ENCODE measurements at regions not wholly inside any gene's neighbourhood (a gene's known extent, or its start where the extent isn't known, plus 50 kb on each side); places are given as distances from the start of the nearest gene placed in this dataset.
A peak's percentile ranks its signal among the peaks of the same experiment; 100 is the strongest.

DNA sequence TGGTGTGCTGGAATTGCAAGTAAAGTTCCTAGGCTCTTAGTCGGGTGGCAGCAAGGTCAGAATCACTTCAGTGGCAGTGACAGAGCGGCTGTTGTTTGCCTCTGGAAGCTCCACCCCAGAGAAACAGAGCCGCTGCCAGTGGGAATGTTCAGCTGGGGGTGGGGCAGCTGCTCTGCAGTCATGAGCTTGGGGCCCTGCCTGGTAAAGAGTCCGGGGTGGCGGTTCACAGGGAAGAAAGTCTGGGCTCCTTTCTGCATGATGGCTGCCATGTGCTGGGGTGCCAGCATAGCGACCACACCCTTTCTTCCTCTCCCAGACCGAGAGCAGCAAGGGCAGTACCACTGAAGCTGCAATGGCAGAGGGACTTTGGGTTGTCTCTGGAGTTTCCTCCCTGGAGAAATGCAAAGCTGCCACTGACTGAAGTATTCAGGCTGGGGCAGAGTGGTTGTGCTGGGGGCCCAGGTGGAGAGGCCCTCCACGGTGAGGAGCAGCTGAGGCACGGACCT, 108.8 kb upstream of the CENPE start (continued):
- TF ChIP-seq HOXA3 (CRISPR knock-in tag; IDR thresholded peaks at IDR 0.05) (no peak), PPARG (CRISPR knock-in tag; conservative IDR thresholded peaks at IDR 0.05) (no peak), ZNF329 (CRISPR knock-in tag; IDR thresholded peaks at IDR 0.05; ENCODE audit: low read depth) (no peak), ZSCAN12 (CRISPR knock-in tag; IDR thresholded peaks at IDR 0.05) (no peak), HNRNPL (IDR thresholded peaks at IDR 0.05; ENCODE audit: low read depth, low read length) (0 out of 2 replicates have a peak, but pooled peaks have one; percentile 31), MTF2 (CRISPR knock-in tag; IDR thresholded peaks at IDR 0.05; ENCODE audit: borderline replicate concordance) (0 out of 2 replicates have a peak, but pooled peaks have one; percentile 37), ZMYM4 (CRISPR knock-in tag; IDR thresholded peaks at IDR 0.05) (peak; percentile 81), YY1 (IDR thresholded peaks at IDR 0.05; ENCODE audit: insufficient read depth, insufficient replicate concordance, low read depth, low read length) (peak; percentile 25), ZNF883 (CRISPR knock-in tag; IDR thresholded peaks at IDR 0.05; ENCODE audit: not compliant biosample characterization) (peak; percentile 68), SPEN (CRISPR knock-in tag; IDR thresholded peaks at IDR 0.05; ENCODE audit: low read depth) (no peak), HDAC2 (CRISPR knock-in tag; IDR thresholded peaks at IDR 0.05) (0 out of 2 replicates have a peak, but pooled peaks have one; percentile 27), BORCS8-MEF2B (CRISPR knock-in tag; IDR thresholded peaks at IDR 0.05) (no peak), KLF11 (CRISPR knock-in tag; IDR thresholded peaks at IDR 0.05) (no peak), PHF21A (CRISPR knock-in tag; IDR thresholded peaks at IDR 0.05) (no peak), SOX13 (IDR thresholded peaks at IDR 0.05) (no peak), SOX13 (CRISPR knock-in tag; conservative IDR thresholded peaks at IDR 0.05 in 1 of 2, IDR thresholded peaks at IDR 0.05 in 1 of 2) (peak in 1 of 2 experiments; percentile 45; a peak in 1 of 4 replicates), FOXA3 (CRISPR knock-in tag; IDR thresholded peaks at IDR 0.05) (peak; percentile 12; the same call in 1 of the 2 replicates), IRF2 (CRISPR knock-in tag; IDR thresholded peaks at IDR 0.05) (0 out of 2 replicates have a peak, but pooled peaks have one; percentile 22), ZNF777 (CRISPR knock-in tag; IDR thresholded peaks at IDR 0.05) (no peak)
- TF ChIP-seq, protein P1, sequence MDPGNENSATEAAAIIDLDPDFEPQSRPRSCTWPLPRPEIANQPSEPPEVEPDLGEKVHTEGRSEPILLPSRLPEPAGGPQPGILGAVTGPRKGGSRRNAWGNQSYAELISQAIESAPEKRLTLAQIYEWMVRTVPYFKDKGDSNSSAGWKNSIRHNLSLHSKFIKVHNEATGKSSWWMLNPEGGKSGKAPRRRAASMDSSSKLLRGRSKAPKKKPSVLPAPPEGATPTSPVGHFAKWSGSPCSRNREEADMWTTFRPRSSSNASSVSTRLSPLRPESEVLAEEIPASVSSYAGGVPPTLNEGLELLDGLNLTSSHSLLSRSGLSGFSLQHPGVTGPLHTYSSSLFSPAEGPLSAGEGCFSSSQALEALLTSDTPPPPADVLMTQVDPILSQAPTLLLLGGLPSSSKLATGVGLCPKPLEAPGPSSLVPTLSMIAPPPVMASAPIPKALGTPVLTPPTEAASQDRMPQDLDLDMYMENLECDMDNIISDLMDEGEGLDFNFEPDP (CRISPR knock-in tag; conservative IDR thresholded peaks at IDR 0.05) = 0 out of 2 replicates have a peak, but pooled peaks have one; percentile 31
- TF ChIP-seq, protein P2, sequence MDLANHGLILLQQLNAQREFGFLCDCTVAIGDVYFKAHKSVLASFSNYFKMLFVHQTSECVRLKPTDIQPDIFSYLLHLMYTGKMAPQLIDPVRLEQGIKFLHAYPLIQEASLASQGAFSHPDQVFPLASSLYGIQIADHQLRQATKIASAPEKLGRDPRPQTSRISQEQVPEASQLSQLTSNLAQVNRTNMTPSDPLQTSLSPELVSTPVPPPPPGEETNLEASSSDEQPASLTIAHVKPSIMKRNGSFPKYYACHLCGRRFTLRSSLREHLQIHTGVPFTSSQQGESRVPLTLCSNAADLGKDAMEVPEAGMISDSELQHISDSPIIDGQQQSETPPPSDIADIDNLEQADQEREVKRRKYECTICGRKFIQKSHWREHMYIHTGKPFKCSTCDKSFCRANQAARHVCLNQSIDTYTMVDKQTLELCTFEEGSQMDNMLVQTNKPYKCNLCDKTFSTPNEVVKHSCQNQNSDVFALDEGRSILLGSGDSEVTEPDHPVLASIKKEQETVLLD (CRISPR knock-in tag; IDR thresholded peaks at IDR 0.05; ENCODE audit: low read depth) = no peak
- TF ChIP-seq, protein P3, sequence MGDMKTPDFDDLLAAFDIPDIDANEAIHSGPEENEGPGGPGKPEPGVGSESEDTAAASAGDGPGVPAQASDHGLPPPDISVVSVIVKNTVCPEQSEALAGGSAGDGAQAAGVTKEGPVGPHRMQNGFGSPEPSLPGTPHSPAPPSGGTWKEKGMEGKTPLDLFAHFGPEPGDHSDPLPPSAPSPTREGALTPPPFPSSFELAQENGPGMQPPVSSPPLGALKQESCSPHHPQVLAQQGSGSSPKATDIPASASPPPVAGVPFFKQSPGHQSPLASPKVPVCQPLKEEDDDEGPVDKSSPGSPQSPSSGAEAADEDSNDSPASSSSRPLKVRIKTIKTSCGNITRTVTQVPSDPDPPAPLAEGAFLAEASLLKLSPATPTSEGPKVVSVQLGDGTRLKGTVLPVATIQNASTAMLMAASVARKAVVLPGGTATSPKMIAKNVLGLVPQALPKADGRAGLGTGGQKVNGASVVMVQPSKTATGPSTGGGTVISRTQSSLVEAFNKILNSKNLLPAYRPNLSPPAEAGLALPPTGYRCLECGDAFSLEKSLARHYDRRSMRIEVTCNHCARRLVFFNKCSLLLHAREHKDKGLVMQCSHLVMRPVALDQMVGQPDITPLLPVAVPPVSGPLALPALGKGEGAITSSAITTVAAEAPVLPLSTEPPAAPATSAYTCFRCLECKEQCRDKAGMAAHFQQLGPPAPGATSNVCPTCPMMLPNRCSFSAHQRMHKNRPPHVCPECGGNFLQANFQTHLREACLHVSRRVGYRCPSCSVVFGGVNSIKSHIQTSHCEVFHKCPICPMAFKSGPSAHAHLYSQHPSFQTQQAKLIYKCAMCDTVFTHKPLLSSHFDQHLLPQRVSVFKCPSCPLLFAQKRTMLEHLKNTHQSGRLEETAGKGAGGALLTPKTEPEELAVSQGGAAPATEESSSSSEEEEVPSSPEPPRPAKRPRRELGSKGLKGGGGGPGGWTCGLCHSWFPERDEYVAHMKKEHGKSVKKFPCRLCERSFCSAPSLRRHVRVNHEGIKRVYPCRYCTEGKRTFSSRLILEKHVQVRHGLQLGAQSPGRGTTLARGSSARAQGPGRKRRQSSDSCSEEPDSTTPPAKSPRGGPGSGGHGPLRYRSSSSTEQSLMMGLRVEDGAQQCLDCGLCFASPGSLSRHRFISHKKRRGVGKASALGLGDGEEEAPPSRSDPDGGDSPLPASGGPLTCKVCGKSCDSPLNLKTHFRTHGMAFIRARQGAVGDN (CRISPR knock-in tag; IDR thresholded peaks at IDR 0.05) = peak; percentile 67
- TF ChIP-seq, protein P4, sequence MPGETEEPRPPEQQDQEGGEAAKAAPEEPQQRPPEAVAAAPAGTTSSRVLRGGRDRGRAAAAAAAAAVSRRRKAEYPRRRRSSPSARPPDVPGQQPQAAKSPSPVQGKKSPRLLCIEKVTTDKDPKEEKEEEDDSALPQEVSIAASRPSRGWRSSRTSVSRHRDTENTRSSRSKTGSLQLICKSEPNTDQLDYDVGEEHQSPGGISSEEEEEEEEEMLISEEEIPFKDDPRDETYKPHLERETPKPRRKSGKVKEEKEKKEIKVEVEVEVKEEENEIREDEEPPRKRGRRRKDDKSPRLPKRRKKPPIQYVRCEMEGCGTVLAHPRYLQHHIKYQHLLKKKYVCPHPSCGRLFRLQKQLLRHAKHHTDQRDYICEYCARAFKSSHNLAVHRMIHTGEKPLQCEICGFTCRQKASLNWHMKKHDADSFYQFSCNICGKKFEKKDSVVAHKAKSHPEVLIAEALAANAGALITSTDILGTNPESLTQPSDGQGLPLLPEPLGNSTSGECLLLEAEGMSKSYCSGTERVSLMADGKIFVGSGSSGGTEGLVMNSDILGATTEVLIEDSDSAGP (CRISPR knock-in tag; IDR thresholded peaks at IDR 0.05; ENCODE audit: borderline replicate concordance) = peak; percentile 11; the same call in 1 of the 2 replicates

Data from HepG2 (cell line).